K562 (cell line): ENCODE measurements at regions not wholly inside any gene's neighbourhood (a gene's known extent, or its start where the extent isn't known, plus 50 kb on each side); places are given as distances from the start of the nearest gene placed in this dataset.
"Not testable (repeated sequence)": the region's sequence is repeated elsewhere in the genome, so short reads cannot be mapped to it uniquely, and the experiment has no call there.

Experiments used
- C11orf30 ChIP-seq: fragments of 450-650 bp; IDR thresholded peaks from 2 replicates; pipeline ENCODE4 v1.6.1; 2016; ENCODE audit warnings: low read depth, mild to moderate bottlenecking
- CBFA2T2 ChIP-seq: fragments of 450-650 bp; conservative IDR thresholded peaks from 2 replicates; pipeline ENCODE4 v1.6.1; 2017; ENCODE audit warnings: mild to moderate bottlenecking
- GATA2 ChIP-seq: sonication (generic); formaldehyde crosslinking; IDR thresholded peaks from 2 replicates; pipeline ENCODE4 v1.4.0; 2020; ENCODE audit warnings: mild to moderate bottlenecking, missing genetic modification reagents
- KAT7 ChIP-seq: sonication (generic); formaldehyde crosslinking; IDR thresholded peaks from 2 replicates; pipeline ENCODE4 v1.8.0; 2022; ENCODE audit warnings: missing genetic modification reagents, mild to moderate bottlenecking, borderline replicate concordance
- MAFK ChIP-seq: IDR thresholded peaks from 2 replicates; pipeline ENCODE4 v1.6.1; 2011; ENCODE audit warnings: low read length, improper control_type of control experiment
- MEIS2 ChIP-seq: fragments of 450-650 bp; IDR thresholded peaks from 2 replicates; pipeline ENCODE4 v1.6.1; 2014; ENCODE audit warnings: mild to moderate bottlenecking; ENCODE audit not compliant: partially characterized antibody
- NCOA6 ChIP-seq: fragments of 450-650 bp; IDR thresholded peaks from 2 replicates; pipeline ENCODE4 v1.6.1; 2017; ENCODE audit warnings: mild to moderate bottlenecking
- NR2C2 ChIP-seq, 2 experiments: fragments of 200-800 bp in 1 of 2; sonication (Bioruptor generic) in 1 of 2; sonication (generic) in 1 of 2; formaldehyde crosslinking in 1 of 2; IDR thresholded peaks; 2 replicates each; pipeline versions ENCODE4 v1.6.1 to v1.8.0; 2016 to 2022; ENCODE audit warnings: mild to moderate bottlenecking in 1 of 2, missing compliant biosample characterization in 1 of 2, missing genetic modification characterization in 1 of 2, missing genetic modification reagents in 1 of 2
- POLR2A ChIP-seq: fragments of 450-650 bp; conservative IDR thresholded peaks from 2 replicates; pipeline ENCODE4 v1.6.1; 2016
- SMAD4 ChIP-seq: fragments of 250-450 bp; sonication (Bioruptor Pico); conservative IDR thresholded peaks from 2 replicates; pipeline ENCODE4 v1.8.0; 2021; ENCODE audit warnings: inconsistent platforms, mild to moderate bottlenecking, moderate library complexity
- ZNF134 ChIP-seq: fragments of 250-450 bp; sonication (Bioruptor Pico); conservative IDR thresholded peaks from 2 replicates; pipeline ENCODE4 v1.4.0; 2020
- TF ChIP-seq, protein P1 (sequence below): fragments of 450-650 bp; IDR thresholded peaks from 2 replicates; pipeline ENCODE4 v1.6.1; 2018; ENCODE audit not compliant: partially characterized antibody
- TF ChIP-seq, protein P2 (sequence below): fragments of 250-450 bp; sonication (Bioruptor Pico); IDR thresholded peaks from 2 replicates; pipeline ENCODE4 v1.5.0; 2022; ENCODE audit warnings: mild to moderate bottlenecking
- TF ChIP-seq, protein P3 (sequence below): fragments of 450-650 bp; conservative IDR thresholded peaks from 2 replicates; pipeline ENCODE4 v1.6.1; 2016; ENCODE audit warnings: missing genetic modification characterization, low read depth, mild to moderate bottlenecking, control low read depth, missing compliant biosample characterization

DNA sequence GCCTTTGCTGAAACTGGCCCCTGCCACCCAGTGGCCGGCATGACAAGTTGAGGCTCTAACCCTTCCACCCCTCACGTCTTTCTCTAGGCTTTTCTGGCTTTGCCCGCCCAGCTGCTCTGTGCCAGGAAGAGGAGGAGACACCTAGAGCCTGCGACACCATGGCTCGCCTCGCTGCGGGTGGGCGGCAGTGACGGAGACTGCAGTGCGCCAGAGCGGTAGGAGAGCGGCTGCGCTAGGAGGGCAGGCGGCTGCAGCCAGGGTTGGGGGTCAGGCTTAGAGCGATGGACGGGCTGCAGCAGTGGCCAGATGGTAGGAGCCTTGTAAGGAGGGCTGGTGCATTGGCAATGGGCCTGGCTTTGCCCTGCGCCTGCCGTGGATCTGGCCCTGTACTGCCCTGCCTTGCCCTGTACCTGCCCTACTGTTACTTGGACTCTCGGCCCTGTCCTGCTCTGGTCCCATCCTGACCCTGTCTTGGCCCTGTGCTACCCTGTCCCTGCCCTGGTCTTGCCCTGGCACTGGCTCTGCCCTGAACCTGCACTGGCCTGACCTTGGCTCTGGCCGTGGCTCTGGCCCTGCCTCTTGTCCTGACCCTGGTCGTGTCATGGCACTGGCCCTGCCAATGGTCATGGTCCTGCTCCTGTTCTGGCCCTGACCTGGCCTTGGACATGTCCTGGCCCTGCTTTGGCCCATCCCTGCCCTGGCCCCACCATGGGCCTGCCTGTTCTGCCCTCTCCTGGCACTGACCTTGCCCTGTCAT lies 330.7 kb upstream of the PLGLB1 start:
- TF ChIP-seq NCOA6; POLR2A; CBFA2T2; MAFK; ZNF134 (CRISPR knock-in tag); GATA2 (CRISPR knock-in tag); C11orf30; MEIS2; KAT7 (CRISPR knock-in tag); NR2C2 (CRISPR knock-in tag; IDR thresholded peaks at IDR 0.05); NR2C2 (tag; IDR thresholded peaks at IDR 0.05); SMAD4: not testable (repeated sequence)
- TF ChIP-seq, protein P1, sequence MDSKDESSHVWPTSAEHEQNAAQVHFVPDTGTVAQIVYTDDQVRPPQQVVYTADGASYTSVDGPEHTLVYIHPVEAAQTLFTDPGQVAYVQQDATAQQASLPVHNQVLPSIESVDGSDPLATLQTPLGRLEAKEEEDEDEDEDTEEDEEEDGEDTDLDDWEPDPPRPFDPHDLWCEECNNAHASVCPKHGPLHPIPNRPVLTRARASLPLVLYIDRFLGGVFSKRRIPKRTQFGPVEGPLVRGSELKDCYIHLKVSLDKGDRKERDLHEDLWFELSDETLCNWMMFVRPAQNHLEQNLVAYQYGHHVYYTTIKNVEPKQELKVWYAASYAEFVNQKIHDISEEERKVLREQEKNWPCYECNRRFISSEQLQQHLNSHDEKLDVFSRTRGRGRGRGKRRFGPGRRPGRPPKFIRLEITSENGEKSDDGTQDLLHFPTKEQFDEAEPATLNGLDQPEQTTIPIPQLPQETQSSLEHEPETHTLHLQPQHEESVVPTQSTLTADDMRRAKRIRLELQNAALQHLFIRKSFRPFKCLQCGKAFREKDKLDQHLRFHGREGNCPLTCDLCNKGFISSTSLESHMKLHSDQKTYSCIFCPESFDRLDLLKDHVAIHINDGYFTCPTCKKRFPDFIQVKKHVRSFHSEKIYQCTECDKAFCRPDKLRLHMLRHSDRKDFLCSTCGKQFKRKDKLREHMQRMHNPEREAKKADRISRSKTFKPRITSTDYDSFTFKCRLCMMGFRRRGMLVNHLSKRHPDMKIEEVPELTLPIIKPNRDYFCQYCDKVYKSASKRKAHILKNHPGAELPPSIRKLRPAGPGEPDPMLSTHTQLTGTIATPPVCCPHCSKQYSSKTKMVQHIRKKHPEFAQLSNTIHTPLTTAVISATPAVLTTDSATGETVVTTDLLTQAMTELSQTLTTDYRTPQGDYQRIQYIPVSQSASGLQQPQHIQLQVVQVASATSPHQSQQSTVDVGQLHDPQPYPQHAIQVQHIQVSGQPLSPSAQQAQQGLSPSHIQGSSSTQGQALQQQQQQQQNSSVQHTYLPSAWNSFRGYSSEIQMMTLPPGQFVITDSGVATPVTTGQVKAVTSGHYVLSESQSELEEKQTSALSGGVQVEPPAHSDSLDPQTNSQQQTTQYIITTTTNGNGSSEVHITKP = not testable (repeated sequence)
- TF ChIP-seq, protein P2, sequence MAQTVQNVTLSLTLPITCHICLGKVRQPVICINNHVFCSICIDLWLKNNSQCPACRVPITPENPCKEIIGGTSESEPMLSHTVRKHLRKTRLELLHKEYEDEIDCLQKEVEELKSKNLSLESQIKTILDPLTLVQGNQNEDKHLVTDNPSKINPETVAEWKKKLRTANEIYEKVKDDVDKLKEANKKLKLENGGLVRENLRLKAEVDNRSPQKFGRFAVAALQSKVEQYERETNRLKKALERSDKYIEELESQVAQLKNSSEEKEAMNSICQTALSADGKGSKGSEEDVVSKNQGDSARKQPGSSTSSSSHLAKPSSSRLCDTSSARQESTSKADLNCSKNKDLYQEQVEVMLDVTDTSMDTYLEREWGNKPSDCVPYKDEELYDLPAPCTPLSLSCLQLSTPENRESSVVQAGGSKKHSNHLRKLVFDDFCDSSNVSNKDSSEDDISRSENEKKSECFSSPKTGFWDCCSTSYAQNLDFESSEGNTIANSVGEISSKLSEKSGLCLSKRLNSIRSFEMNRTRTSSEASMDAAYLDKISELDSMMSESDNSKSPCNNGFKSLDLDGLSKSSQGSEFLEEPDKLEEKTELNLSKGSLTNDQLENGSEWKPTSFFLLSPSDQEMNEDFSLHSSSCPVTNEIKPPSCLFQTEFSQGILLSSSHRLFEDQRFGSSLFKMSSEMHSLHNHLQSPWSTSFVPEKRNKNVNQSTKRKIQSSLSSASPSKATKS = not testable (repeated sequence)
- TF ChIP-seq, protein P3, sequence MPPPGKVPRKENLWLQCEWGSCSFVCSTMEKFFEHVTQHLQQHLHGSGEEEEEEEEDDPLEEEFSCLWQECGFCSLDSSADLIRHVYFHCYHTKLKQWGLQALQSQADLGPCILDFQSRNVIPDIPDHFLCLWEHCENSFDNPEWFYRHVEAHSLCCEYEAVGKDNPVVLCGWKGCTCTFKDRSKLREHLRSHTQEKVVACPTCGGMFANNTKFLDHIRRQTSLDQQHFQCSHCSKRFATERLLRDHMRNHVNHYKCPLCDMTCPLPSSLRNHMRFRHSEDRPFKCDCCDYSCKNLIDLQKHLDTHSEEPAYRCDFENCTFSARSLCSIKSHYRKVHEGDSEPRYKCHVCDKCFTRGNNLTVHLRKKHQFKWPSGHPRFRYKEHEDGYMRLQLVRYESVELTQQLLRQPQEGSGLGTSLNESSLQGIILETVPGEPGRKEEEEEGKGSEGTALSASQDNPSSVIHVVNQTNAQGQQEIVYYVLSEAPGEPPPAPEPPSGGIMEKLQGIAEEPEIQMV = not testable (repeated sequence)
